AG09309 (cell line): ENCODE measurements at regions not wholly inside any gene's neighbourhood (a gene's known extent, or its start where the extent isn't known, plus 50 kb on each side); places are given as distances from the start of the nearest gene placed in this dataset.

Source experiments
- DNase-seq: peaks from one replicate; pipeline ENCODE4 v3.0.0-alpha.2; 2010; ENCODE audit warnings: low read depth
- H3K4me3 ChIP-seq: 2 replicates; pipeline ENCODE4 v1.5.1; 2011; ENCODE audit warnings: mild to moderate bottlenecking, low read depth, low read length, moderate library complexity; ENCODE audit not compliant: control insufficient read depth
- CTCF ChIP-seq: IDR thresholded peaks from 2 replicates; pipeline ENCODE4 v1.5.1; 2011; ENCODE audit warnings: mild to moderate bottlenecking, low read depth, low read length, inconsistent platforms; ENCODE audit not compliant: insufficient read depth, control insufficient read depth; ENCODE audit errors: missing control alignments

GRCh38 chr10:128211064-128211504, 84.9 kb upstream of the MKI67 start:
- no peak for TF ChIP-seq CTCF
- H3K4me3 ChIP-seq = no peak overlapping the region
- no peak for DNase-seq

DNA sequence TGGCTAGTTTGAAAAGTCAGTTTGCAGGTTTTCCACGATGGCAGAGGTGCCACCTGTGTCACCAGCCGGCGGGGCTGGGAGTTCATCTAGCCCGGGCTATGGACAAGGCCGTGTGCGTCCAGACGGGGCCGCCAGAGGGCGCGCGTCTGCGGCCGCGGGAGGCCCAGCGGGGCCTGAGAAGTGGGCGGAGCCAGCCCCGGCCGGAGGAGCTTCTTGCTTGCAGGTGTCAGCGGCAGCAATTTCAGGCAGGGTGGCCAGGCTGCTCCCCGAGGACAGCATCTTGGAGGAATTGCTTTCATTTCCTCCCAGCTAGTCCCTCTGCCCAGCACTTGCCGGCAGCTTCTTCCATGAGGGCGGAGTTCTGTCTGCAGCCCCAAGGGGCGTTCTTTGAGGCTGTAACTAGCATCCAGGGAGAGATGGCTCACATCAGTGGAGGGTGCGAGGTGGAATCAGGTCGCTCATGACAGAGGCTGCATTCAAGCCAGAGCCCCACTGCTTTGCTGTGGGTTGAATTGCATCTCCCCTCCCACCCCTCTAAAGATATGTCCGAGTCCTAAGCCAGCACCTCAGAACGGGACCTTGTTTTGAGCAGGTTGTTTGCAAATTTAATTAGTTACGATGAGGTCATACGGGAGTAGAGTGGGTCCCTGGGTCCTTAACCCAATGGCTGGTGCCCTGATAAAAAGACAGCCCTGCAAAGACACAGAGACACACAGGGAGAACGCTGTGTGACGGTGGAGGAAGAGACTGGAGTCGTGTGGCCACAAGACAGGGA, 85.9 kb upstream of the MKI67 start:
- no peak overlapping the region for H3K4me3 ChIP-seq
- TF ChIP-seq CTCF = peak; percentile 70
- DNase-seq = no peak

DNA sequence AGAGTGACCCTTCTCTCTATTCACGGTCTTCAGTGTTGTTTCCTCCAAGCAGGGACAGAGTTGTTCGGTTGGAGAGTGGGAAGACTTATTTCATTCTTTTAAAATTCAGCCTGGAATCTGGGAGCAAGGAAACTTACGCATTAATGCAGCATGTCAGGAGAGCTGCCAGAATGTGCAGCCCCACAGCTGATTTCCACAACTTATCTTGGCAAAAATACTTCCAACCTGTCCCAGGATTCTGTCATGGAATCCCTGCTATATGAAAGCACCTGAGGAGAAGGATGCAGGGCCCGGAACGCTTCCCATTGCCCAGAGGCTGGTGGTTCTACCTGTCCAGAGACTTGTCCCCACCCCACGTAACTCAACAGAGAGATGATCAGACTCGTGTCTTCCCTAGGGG, 86.9 kb upstream of the MKI67 start:
- no peak for TF ChIP-seq CTCF
- DNase-seq = no peak

DNA sequence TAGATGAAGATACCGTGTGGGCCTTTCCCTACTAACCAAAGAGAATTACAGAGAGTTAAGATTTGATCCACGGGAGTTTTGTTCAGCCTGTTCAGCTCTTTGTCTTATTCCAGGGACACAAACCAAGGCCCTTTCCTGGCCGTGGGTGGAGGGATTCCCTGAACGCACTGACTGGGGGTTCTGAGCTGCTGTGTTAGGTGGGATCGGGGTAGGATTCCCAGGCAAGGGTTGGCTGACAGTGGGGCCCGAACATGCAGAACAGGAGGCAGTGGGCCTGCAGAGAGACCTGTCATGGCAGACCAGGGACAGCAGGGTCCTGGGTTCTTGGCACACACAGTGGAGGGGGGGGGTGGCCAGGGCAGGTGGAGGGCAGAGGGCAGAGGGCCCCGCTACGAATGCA, 89.5 kb upstream of the MKI67 start:
- H3K4me3 ChIP-seq = no peak overlapping the region
- no peak for DNase-seq
- no peak for TF ChIP-seq CTCF

More for the DNA sequence above, 86.9 kb upstream of the MKI67 start:
- no peak overlapping the region for H3K4me3 ChIP-seq

GRCh38 chr10:128217136-128217535, 90.9 kb upstream of the MKI67 start:
- DNase-seq = no peak
- no peak for TF ChIP-seq CTCF
- H3K4me3 ChIP-seq = no peak overlapping the region

- TF ChIP-seq CTCF = no peak
- H3K4me3 ChIP-seq = no peak overlapping the region
Observed at GRCh38 chr10:128218161-128218560, 91.9 kb upstream of the MKI67 start.

GRCh38 chr10:128219295-128219694, 93.1 kb upstream of the MKI67 start:
- TF ChIP-seq CTCF = no peak
- no peak for DNase-seq

More at GRCh38 chr10:128218161-128218560, 91.9 kb upstream of the MKI67 start:
- no peak for DNase-seq

More at GRCh38 chr10:128219295-128219694, 93.1 kb upstream of the MKI67 start:
- no peak overlapping the region for H3K4me3 ChIP-seq
